H7 (cell line): ENCODE measurements at regions not wholly inside any gene's neighbourhood (a gene's known extent, or its start where the extent isn't known, plus 50 kb on each side); places are given as distances from the start of the nearest gene placed in this dataset.
"Not testable (repeated sequence)": the region's sequence is repeated elsewhere in the genome, so short reads cannot be mapped to it uniquely, and the experiment has no call there.

ENCODE experiments used
- DNase-seq: peaks from one replicate; pipeline ENCODE4 v3.0.0; 2012
- H3K27me3 ChIP-seq: 2 replicates; pipeline ENCODE4 v1.6.0; 2011; ENCODE audit warnings: mild to moderate bottlenecking, low read length; ENCODE audit not compliant: control insufficient read depth, insufficient read depth
- H3K36me3 ChIP-seq: replicated peaks from 2 replicates; pipeline ENCODE4 v1.5.1; 2011; ENCODE audit warnings: low read length; ENCODE audit not compliant: control insufficient read depth, insufficient read depth
- H3K4me3 ChIP-seq: 2 replicates; pipeline ENCODE4 v1.5.1; 2011; ENCODE audit warnings: low read depth, mild to moderate bottlenecking, control low read depth, low read length, moderate library complexity; ENCODE audit not compliant: insufficient read depth

DNA sequence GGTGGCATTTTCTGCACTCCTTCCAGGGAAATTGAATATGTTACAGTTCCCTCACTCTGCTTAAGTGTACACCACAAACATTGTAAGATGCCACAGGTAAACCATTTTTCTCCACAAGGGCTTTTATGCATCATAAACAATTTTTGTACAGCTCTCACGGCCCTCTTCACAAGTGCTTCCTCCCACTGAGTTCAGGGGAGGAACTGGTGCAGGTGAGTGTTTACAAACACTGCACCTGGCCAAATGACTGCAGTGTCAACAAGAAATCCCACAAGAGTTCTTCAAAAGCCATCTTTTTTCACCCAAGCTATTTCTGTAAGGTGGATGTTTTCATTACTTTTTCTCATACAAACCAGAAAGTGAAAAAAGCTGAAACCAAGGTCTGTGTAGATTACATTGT lies 973.2 kb downstream of the AACS start:
- Histone ChIP-seq H3K4me3 (no peak overlapping the region), H3K36me3 (no peaks in the 10 kb centered on the region), H3K27me3 (no peaks in the 10 kb centered on the region)
- DNase-seq: no peak

DNA sequence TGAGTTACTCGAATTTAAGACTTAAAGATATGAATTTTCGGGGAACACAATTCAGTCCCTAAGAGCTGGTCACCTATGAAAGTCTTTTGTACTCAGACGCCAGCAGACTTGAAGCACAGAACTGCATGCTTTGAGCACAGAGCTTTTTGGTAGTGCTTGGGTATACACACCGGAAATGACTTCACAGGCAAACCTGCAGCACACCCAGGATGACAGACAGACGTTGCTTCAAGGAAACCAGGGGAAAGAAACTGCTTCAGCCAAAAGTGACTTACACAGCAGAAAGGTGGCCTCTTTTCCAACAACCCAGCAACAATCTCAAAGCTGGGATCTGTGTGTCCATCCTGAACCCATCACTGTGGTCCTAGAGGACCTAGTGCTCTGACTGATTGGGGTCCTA lies 975.1 kb downstream of the AACS start:
- no peak for DNase-seq
- H3K4me3 ChIP-seq: no peak overlapping the region
- no peaks in the 10 kb centered on the region for H3K36me3 ChIP-seq
- no peaks in the 10 kb centered on the region for H3K27me3 ChIP-seq

- H3K4me3 ChIP-seq: no peak overlapping the region
- H3K27me3 ChIP-seq: no peaks in the 10 kb centered on the region
- no peak for DNase-seq
- no peaks in the 10 kb centered on the region for H3K36me3 ChIP-seq
Observed at GRCh38 chr12:126042286-126042685, 977.1 kb downstream of the AACS start.

DNA sequence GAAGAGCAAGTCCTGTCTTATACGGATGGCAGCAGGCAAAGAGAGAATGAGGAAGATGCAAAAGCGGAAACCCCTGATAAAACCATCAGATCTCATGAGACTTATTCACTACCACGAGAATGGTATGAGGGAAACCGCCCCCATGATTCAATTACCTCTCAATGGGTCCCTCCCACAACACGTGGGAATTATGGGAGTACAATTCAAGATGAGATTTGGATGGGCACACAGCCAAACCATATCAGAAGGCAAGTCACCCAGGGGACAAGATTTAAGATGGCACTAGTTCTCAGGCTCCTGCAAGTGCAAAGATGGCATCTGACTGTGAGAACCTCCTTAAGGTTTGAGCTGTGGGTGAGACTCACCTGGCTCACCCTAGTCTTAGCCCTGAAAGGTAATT lies 984.3 kb downstream of the AACS start:
- H3K4me3 ChIP-seq, DNase-seq, H3K36me3 ChIP-seq, H3K27me3 ChIP-seq: not testable (repeated sequence)

GRCh38 chr12:126051611-126052107 lies 986.4 kb downstream of the AACS start:
- DNase-seq: no peak
- no peaks in the 10 kb centered on the region for H3K36me3 ChIP-seq
- H3K4me3 ChIP-seq: no peak overlapping the region
- H3K27me3 ChIP-seq: no peaks in the 10 kb centered on the region

DNA sequence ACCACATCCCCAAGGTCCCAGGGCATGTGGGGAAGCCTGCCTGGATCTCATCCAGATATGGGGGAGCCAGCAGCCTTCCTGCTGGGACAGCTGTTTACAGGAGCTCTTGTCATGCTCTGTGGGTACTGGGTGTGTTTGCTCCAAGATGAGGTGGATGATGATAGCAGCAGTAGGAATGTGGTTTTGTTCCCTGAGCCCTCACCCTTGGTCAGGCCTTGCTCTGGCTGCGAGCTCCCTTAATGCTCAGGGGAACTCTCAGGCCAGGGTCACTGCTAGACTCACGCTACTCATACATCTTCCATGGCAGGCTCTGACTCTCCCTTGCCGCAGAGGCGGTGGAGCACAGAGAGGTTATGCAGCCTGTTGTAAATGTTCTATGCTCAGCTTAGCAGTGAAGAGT lies 990.3 kb downstream of the AACS start:
- no peak for DNase-seq
- Histone ChIP-seq H3K27me3 (no peaks in the 10 kb centered on the region), H3K36me3 (no peaks in the 10 kb centered on the region), H3K4me3 (no peak overlapping the region)

DNA sequence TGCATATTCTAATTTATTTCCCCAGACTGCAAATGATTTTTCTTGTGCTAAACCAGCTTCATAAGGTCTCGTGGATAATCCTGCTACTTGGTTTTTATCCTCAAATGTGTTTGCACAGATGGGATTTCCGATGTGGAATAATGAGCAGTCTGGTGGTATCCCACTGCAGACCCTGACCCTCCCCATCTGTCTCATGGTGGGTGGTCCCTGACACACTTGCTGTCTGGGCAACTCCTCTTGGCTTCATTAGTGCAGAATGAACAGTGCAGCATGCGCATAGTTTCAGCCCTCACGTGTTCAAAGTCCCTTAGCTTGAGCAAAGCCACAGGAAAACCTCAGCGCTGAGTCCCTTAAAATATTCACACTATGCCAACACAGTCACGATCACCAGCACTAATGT lies 996.5 kb downstream of the AACS start:
- DNase-seq: no peak
- no peaks in the 10 kb centered on the region for H3K36me3 ChIP-seq

DNA sequence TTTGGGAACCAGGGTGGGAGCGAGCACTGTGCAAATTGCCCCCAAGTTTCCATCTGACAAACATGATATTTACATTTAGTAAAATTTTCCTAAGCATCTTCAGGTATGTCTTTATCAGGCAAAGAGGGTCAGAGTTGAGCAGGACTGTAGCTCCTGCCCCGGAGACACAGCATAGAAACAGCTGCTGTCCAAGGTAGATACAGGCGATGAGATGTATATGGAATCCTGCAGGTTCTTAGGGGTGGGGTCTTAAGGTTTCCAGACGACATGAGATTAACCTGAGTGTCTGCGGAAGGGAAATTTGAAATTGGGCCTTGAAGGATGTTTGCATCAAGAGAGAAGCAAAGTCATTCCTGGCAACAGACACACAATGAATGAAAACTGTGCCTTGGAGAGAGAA lies 998.8 kb downstream of the AACS start:
- Histone ChIP-seq H3K36me3 (no peaks in the 10 kb centered on the region), H3K27me3 (no peaks in the 10 kb centered on the region), H3K4me3 (no peak overlapping the region)
- peak; percentile 10 for DNase-seq

More for the DNA sequence above, 996.5 kb downstream of the AACS start:
- no peak overlapping the region for H3K4me3 ChIP-seq
- no peaks in the 10 kb centered on the region for H3K27me3 ChIP-seq

GRCh38 chr12:126067626-126068329 lies 1002.5 kb downstream of the AACS start:
- H3K36me3 ChIP-seq: no peaks in the 10 kb centered on the region
- no peak overlapping the region for H3K4me3 ChIP-seq
- no peak for DNase-seq
- no peaks in the 10 kb centered on the region for H3K27me3 ChIP-seq

GRCh38 chr12:126069549-126070165 lies 1004.4 kb downstream of the AACS start:
- peak; percentile 40 for DNase-seq
- H3K4me3 ChIP-seq: no peak overlapping the region
- H3K27me3 ChIP-seq: no peaks in the 10 kb centered on the region
- H3K36me3 ChIP-seq: no peaks in the 10 kb centered on the region

DNA sequence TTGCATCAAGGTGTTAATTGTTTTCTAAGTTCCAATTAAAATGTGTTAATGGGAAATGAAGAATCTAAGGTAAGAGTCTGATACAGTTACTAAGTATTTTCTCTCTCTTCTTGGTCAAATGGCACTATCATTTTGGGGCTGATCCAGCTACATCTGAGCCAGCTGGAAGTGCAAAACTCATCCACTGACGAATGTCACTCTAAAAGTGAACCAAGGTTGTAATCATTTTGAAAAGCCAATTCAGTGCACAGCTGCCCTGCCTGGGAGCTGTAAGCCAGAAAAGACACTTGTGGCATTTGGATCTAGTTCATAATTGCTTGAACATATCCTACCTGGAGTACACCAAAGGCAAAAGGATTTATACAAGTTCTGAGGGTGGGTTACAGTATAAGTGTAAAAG lies 1011.3 kb downstream of the AACS start:
- DNase-seq: no peak
- Histone ChIP-seq H3K27me3 (no peaks in the 10 kb centered on the region), H3K36me3 (no peaks in the 10 kb centered on the region), H3K4me3 (no peak overlapping the region)

- Histone ChIP-seq H3K4me3 (no peak overlapping the region), H3K27me3 (no peaks in the 10 kb centered on the region), H3K36me3 (no peaks in the 10 kb centered on the region)
- DNase-seq: no peak
Observed at GRCh38 chr12:126083926-126084325, 1018.7 kb downstream of the AACS start.

GRCh38 chr12:126084480-126084879 lies 1019.2 kb downstream of the AACS start:
- Histone ChIP-seq H3K36me3 (no peaks in the 10 kb centered on the region), H3K27me3 (no peaks in the 10 kb centered on the region), H3K4me3 (no peak overlapping the region)
- no peak for DNase-seq

- Histone ChIP-seq H3K4me3 (no peak overlapping the region), H3K27me3 (no peaks in the 10 kb centered on the region), H3K36me3 (no peaks in the 10 kb centered on the region)
- DNase-seq: no peak
Observed at GRCh38 chr12:126086242-126086641, 1021.0 kb downstream of the AACS start.

GRCh38 chr12:126087692-126088091 lies 1022.5 kb downstream of the AACS start:
- Histone ChIP-seq H3K27me3 (no peaks in the 10 kb centered on the region), H3K4me3 (no peak overlapping the region), H3K36me3 (no peaks in the 10 kb centered on the region)
- no peak for DNase-seq
